K562 (cell line): ENCODE measurements at regions not wholly inside any gene's neighbourhood (a gene's known extent, or its start where the extent isn't known, plus 50 kb on each side); places are given as distances from the start of the nearest gene placed in this dataset.

Source experiments
- CTCF ChIP-seq, 3 experiments: IDR thresholded peaks in 2 of 3; conservative IDR thresholded peaks in 1 of 3; 2 replicates each; pipeline ENCODE4 v1.5.1; 2011 to 2012; ENCODE audit warnings: low read length in 3 of 3, mild to moderate bottlenecking in 3 of 3, control low read depth in 2 of 3, improper control_type of control experiment in 1 of 3, inconsistent platforms in 1 of 3, low read depth in 1 of 3, mixed read lengths in 1 of 3, moderate library complexity in 1 of 3; ENCODE audit not compliant: insufficient read depth in 2 of 3
- MLLT1 ChIP-seq, 2 experiments: fragments of 450-650 bp; IDR thresholded peaks; 2 replicates each; pipeline ENCODE4 v1.6.1; 2016
- PREB ChIP-seq: sonication (generic); formaldehyde crosslinking; IDR thresholded peaks from 2 replicates; pipeline ENCODE4 v1.8.1; 2023; ENCODE audit warnings: mild to moderate bottlenecking, missing genetic modification reagents
- ZNF124 ChIP-seq: sonication (generic); formaldehyde crosslinking; IDR thresholded peaks from 2 replicates; pipeline ENCODE4 v1.8.1; 2022; ENCODE audit warnings: missing genetic modification reagents
- ZNF695 ChIP-seq: fragments of 450-650 bp; formaldehyde crosslinking; IDR thresholded peaks from 2 replicates; pipeline ENCODE4 v1.4.0; 2020; ENCODE audit warnings: mild to moderate bottlenecking, moderate library complexity

GRCh38 chr4:31283679-31284078 lies 563.5 kb downstream of the PCDH7 start:
- no peak for TF ChIP-seq PREB (CRISPR knock-in tag)
- no peak for TF ChIP-seq MLLT1 (IDR thresholded peaks at IDR 0.05)
- no peak for TF ChIP-seq ZNF124 (CRISPR knock-in tag)
- TF ChIP-seq CTCF (IDR thresholded peaks at IDR 0.05 in 2 of 3, conservative IDR thresholded peaks at IDR 0.05 in 1 of 3; ENCODE audit: insufficient read depth in 2 of 3, low read depth in 1 of 3, low read length in 3 of 3): no peak
- no peak for TF ChIP-seq ZNF695 (CRISPR knock-in tag)
